ENCODE measurements at regions not wholly inside any gene's neighbourhood (a gene's known extent, or its start where the extent isn't known, plus 50 kb on each side); places are given as distances from the start of the nearest gene placed in this dataset.

- Histone ChIP-seq H3K4me2 (no peak overlapping the region), H3K4me1 (no peaks in the 10 kb centered on the region), H3K27ac (no peak overlapping the region), H3K9ac (no peak overlapping the region), H3K4me3 (no peak overlapping the region), H3K9me3 (no peaks in the 10 kb centered on the region), H3K27me3 (no peaks in the 10 kb centered on the region), H3K36me3 (no peaks in the 10 kb centered on the region), H4K20me1 (no peaks in the 10 kb centered on the region)
- no peak for TF ChIP-seq Cebpa-rat (IDR thresholded peaks at IDR 0.05)
These were observed 117.5 kb downstream of the POU4F1 start for GRCh38 chr13:78485803-78486202.

GRCh38 chr13:78478183-78478582 is 125.2 kb downstream of the POU4F1 start:
- Histone ChIP-seq H3K9me3 (no peaks in the 10 kb centered on the region), H3K4me1 (no peaks in the 10 kb centered on the region), H3K9ac (no peak overlapping the region), H4K20me1 (no peaks in the 10 kb centered on the region), H3K27me3 (no peaks in the 10 kb centered on the region), H3K4me2 (no peak overlapping the region), H3K4me3 (no peak overlapping the region), H3K27ac (no peak overlapping the region), H3K36me3 (no peaks in the 10 kb centered on the region)
- TF ChIP-seq Cebpa-rat (IDR thresholded peaks at IDR 0.05) = no peak

- no peaks in the 10 kb centered on the region for H4K20me1 ChIP-seq
- H3K9me3 ChIP-seq = no peaks in the 10 kb centered on the region
- no peak overlapping the region for H3K9ac ChIP-seq
- no peaks in the 10 kb centered on the region for H3K27me3 ChIP-seq
- no peaks in the 10 kb centered on the region for H3K36me3 ChIP-seq
- H3K27ac ChIP-seq = no peak overlapping the region
- H3K4me2 ChIP-seq = no peak overlapping the region
- TF ChIP-seq Cebpa-rat (IDR thresholded peaks at IDR 0.05) = no peak
- H3K4me3 ChIP-seq = no peak overlapping the region
- H3K4me1 ChIP-seq = no peaks in the 10 kb centered on the region
These were observed 126.4 kb downstream of the POU4F1 start for GRCh38 chr13:78476910-78477309.

GRCh38 chr13:78468621-78469020 is 134.7 kb downstream of the POU4F1 start:
- Histone ChIP-seq H3K9me3 (no peaks in the 10 kb centered on the region), H3K36me3 (no peaks in the 10 kb centered on the region), H3K4me3 (no peak overlapping the region), H3K9ac (no peak overlapping the region), H3K4me1 (no peaks in the 10 kb centered on the region), H3K27ac (no peak overlapping the region), H4K20me1 (no peaks in the 10 kb centered on the region), H3K4me2 (no peak overlapping the region), H3K27me3 (no peaks in the 10 kb centered on the region)
- no peak for TF ChIP-seq Cebpa-rat (IDR thresholded peaks at IDR 0.05)

- Histone ChIP-seq H3K9ac (no peak overlapping the region), H3K27me3 (no peaks in the 10 kb centered on the region), H3K4me1 (no peaks in the 10 kb centered on the region), H4K20me1 (no peaks in the 10 kb centered on the region), H3K4me2 (no peak overlapping the region), H3K9me3 (no peaks in the 10 kb centered on the region), H3K27ac (no peak overlapping the region), H3K36me3 (no peaks in the 10 kb centered on the region), H3K4me3 (no peak overlapping the region)
- no peak for TF ChIP-seq Cebpa-rat (IDR thresholded peaks at IDR 0.05)
These were observed 138.1 kb downstream of the POU4F1 start for GRCh38 chr13:78465250-78465649.

- no peak overlapping the region for H3K4me2 ChIP-seq
- no peak overlapping the region for H3K4me3 ChIP-seq
- H3K9ac ChIP-seq = no peak overlapping the region
- H4K20me1 ChIP-seq = no peaks in the 10 kb centered on the region
- no peaks in the 10 kb centered on the region for H3K27me3 ChIP-seq
- H3K27ac ChIP-seq = no peak overlapping the region
- no peaks in the 10 kb centered on the region for H3K36me3 ChIP-seq
- TF ChIP-seq Cebpa-rat (IDR thresholded peaks at IDR 0.05) = no peak
- no peaks in the 10 kb centered on the region for H3K4me1 ChIP-seq
- H3K9me3 ChIP-seq = no peaks in the 10 kb centered on the region
These were observed 143.2 kb downstream of the POU4F1 start for GRCh38 chr13:78460176-78460575.

GRCh38 chr13:78443839-78444238 is 159.5 kb downstream of the POU4F1 start:
- H3K27me3 ChIP-seq = no peaks in the 10 kb centered on the region
- no peak overlapping the region for H3K4me3 ChIP-seq
- H3K36me3 ChIP-seq = no peaks in the 10 kb centered on the region
- H3K27ac ChIP-seq = no peak overlapping the region
- no peaks in the 10 kb centered on the region for H3K9me3 ChIP-seq
- H3K4me2 ChIP-seq = no peak overlapping the region
- TF ChIP-seq Cebpa-rat (IDR thresholded peaks at IDR 0.05) = no peak
- no peaks in the 10 kb centered on the region for H4K20me1 ChIP-seq
- H3K9ac ChIP-seq = no peak overlapping the region
- H3K4me1 ChIP-seq = no peaks in the 10 kb centered on the region

- Histone ChIP-seq H3K36me3 (no peaks in the 10 kb centered on the region), H3K9me3 (no peaks in the 10 kb centered on the region), H4K20me1 (no peaks in the 10 kb centered on the region), H3K27ac (no peak overlapping the region), H3K4me2 (no peak overlapping the region; the same call in 1 of the 2 replicates), H3K4me3 (no peak overlapping the region), H3K27me3 (no peaks in the 10 kb centered on the region), H3K4me1 (no peaks in the 10 kb centered on the region), H3K9ac (no peak overlapping the region)
- no peak for TF ChIP-seq Cebpa-rat (IDR thresholded peaks at IDR 0.05)
These were observed 165.6 kb downstream of the POU4F1 start for GRCh38 chr13:78437781-78438180.

- H3K9ac ChIP-seq = no peak overlapping the region
- H4K20me1 ChIP-seq = no peaks in the 10 kb centered on the region
- no peak overlapping the region for H3K4me3 ChIP-seq
- no peaks in the 10 kb centered on the region for H3K27me3 ChIP-seq
- no peaks in the 10 kb centered on the region for H3K36me3 ChIP-seq
- no peaks in the 10 kb centered on the region for H3K9me3 ChIP-seq
- no peak overlapping the region for H3K27ac ChIP-seq
- H3K4me2 ChIP-seq = no peak overlapping the region
- no peaks in the 10 kb centered on the region for H3K4me1 ChIP-seq
- TF ChIP-seq Cebpa-rat (IDR thresholded peaks at IDR 0.05) = no peak
These were observed 167.0 kb downstream of the POU4F1 start for GRCh38 chr13:78436311-78436710.

- H3K36me3 ChIP-seq = no peaks in the 10 kb centered on the region
- H3K27me3 ChIP-seq = no peaks in the 10 kb centered on the region
- no peak overlapping the region for H3K27ac ChIP-seq
- H4K20me1 ChIP-seq = no peaks in the 10 kb centered on the region
- H3K4me1 ChIP-seq = no peaks in the 10 kb centered on the region
- H3K4me2 ChIP-seq = no peak overlapping the region
- H3K9me3 ChIP-seq = no peaks in the 10 kb centered on the region
- H3K4me3 ChIP-seq = no peak overlapping the region
- H3K9ac ChIP-seq = no peak overlapping the region
- TF ChIP-seq Cebpa-rat (IDR thresholded peaks at IDR 0.05) = no peak
These were observed 172.0 kb downstream of the POU4F1 start for GRCh38 chr13:78431328-78431727.

- no peak overlapping the region for H3K4me2 ChIP-seq
- H3K4me3 ChIP-seq = no peak overlapping the region
- H3K27me3 ChIP-seq = no peaks in the 10 kb centered on the region
- no peaks in the 10 kb centered on the region for H3K9me3 ChIP-seq
- H4K20me1 ChIP-seq = no peaks in the 10 kb centered on the region
- no peaks in the 10 kb centered on the region for H3K4me1 ChIP-seq
- TF ChIP-seq Cebpa-rat (IDR thresholded peaks at IDR 0.05) = no peak
- H3K36me3 ChIP-seq = no peaks in the 10 kb centered on the region
- no peak overlapping the region for H3K27ac ChIP-seq
- no peak overlapping the region for H3K9ac ChIP-seq
These were observed 172.5 kb downstream of the POU4F1 start for GRCh38 chr13:78430811-78431210.

Measured in BLaER1 (cell line).